ENCODE measurements at regions not wholly inside any gene's neighbourhood (a gene's known extent, or its start where the extent isn't known, plus 50 kb on each side); places are given as distances from the start of the nearest gene placed in this dataset.

DNA sequence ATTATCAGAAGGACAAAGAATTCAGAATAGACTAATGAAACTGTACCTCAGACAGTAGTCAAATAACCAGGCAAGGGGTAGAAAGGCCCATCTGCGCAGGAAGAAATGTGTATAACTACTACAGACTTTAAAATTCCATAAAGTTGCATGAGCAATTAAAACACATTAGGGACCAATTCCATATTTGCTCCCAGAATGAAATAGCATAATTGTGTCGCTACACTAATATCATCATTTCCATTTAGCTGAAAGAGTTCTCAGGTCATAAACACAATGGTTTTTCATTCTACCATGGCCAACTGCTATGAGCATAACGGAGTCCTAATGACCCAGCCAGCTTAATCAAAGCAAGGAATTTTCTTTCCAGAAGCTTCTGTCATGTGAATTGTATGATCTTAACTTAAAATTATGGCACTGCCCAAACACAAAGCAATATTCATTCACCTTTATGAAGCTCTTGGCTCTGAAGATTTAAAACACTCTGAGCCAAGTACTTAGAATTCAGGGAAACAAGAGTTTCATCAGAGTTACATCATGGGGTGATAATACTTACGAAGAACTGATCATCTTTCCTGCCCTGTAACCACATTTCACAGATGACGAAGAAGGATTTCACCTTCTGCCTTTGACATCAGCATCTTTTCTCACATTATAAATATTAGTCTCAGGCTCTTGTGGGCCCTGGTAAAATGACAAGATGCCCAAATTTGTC is 98.1 kb upstream of the DOCK1 start:
- DNase-seq (ENCODE audit: extremely low read depth, low read depth) = no peak
- TF ChIP-seq CTCF (IDR thresholded peaks at IDR 0.05; ENCODE audit: low read depth, low read length) = no peak

DNA sequence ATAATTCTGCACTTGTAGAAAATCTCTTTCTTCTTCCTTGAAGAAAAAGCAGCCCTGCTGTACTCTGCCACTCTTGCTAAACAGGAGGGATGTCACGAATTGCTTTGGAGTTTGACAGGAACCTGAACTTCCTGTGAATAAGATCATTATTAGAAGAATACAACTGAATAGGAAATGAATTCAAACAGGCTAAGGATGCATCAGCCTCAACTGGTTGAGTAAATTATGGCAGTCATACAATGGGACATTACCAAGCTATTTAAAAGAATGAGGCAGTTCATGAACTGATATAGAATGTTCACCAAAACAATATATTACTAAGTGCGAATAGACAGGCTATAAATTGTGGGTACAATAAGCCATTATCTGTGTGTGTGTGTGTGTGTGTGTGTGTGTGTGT is 97.1 kb upstream of the DOCK1 start:
- no peak for DNase-seq (ENCODE audit: extremely low read depth, low read depth)
- no peak for TF ChIP-seq CTCF (IDR thresholded peaks at IDR 0.05; ENCODE audit: low read depth, low read length)

- TF ChIP-seq CTCF (IDR thresholded peaks at IDR 0.05; ENCODE audit: low read depth, low read length) = no peak
- DNase-seq (ENCODE audit: extremely low read depth, low read depth) = no peak
These were observed 91.8 kb upstream of the DOCK1 start for GRCh38 chr10:126813432-126813831.

DNA sequence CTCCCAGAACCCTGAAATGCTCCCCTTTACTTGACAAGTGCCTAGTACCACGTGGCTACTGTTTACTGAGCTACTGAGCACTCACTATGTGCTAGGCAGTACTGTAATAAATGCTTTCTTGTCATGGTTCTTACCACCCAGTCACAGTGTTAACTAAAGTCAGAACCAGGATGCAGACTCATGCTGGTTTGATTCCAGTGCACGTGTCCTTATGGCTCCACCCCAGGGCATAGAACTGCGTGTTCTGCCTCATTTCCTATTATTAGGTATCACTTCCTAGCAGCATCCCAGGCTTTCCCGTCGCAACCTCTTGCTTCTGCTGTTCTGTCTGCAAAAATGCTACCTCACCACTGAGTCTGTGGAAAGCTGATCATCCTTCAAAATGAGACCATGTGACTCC is 71.7 kb upstream of the DOCK1 start:
- DNase-seq (ENCODE audit: extremely low read depth, low read depth) = no peak
- no peak for TF ChIP-seq CTCF (IDR thresholded peaks at IDR 0.05; ENCODE audit: low read depth, low read length)

GRCh38 chr10:126836009-126836408 is 69.2 kb upstream of the DOCK1 start:
- TF ChIP-seq CTCF (IDR thresholded peaks at IDR 0.05; ENCODE audit: low read depth, low read length) = no peak
- no peak for DNase-seq (ENCODE audit: extremely low read depth, low read depth)

DNA sequence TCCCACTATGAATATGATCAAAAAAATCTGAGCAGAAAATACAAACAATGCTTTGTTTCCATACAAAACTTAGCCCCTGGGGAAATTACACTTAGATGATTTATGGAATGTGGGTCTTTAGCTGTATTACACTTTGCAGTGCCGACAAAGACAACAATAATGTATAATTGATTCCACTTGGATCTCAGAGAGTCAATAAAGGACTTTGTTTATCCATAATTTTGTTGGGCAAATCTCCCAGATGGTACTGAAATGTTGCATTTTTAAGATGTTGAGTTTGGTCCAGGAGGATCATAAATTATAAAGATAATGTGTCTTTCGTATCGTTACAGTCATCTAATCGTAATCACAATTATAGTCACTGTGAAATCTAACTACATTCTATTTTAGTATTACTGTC is 66.9 kb upstream of the DOCK1 start:
- no peak for DNase-seq (ENCODE audit: extremely low read depth, low read depth)
- no peak for TF ChIP-seq CTCF (IDR thresholded peaks at IDR 0.05; ENCODE audit: low read depth, low read length)

DNA sequence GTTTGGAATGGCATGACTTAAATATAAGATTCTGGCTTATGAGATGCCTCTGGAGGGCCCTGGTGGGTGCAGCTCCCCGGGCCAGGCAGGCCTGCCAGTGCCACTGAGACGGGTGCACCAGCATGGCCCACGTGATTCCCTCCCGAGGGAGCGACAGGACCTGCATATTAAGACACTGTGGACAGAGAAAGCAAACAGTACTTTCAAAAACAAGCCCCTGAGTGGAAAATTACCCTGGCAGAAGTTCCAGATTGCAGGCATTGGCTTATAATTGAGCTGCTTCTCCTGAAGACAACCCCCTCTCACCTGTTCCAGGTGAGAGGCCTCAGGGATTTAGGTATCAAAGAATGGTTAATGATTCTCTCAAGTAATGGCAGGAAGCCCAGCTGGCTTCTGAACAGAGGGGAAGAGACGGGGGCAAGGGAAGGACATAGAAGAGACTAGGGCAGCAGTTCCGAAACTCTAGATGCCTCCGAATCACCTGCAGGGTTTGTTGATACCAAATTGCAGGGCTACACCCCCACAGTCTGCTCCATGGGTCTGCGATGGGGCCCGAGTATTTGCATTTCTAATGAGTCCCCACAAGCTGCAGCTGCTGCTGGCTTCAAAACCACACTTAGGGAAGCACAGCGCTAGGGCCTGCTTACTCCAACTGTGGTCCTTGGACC is 66.0 kb upstream of the DOCK1 start:
- no peak for TF ChIP-seq CTCF (IDR thresholded peaks at IDR 0.05; ENCODE audit: low read depth, low read length)
- no peak for DNase-seq (ENCODE audit: extremely low read depth, low read depth)

All from AG09319 (cell line).